Astrocyte (in vitro differentiated cells and primary cell): ENCODE measurements at regions not wholly inside any gene's neighbourhood (a gene's known extent, or its start where the extent isn't known, plus 50 kb on each side); places are given as distances from the start of the nearest gene placed in this dataset.

Experiments used
- DNase-seq: peaks from one replicate; pipeline ENCODE4 v3.0.0-alpha.2; 2010; ENCODE audit warnings: low read depth
- FAIRE-seq: peaks from 2 replicates; lab custom pipeline; 2011; peaks lifted over from hg19 to GRCh38; lab: Jason Lieb, UNC
- H2AFZ ChIP-seq: 2 replicates; pipeline ENCODE4 v1.6.0; 2012; ENCODE audit warnings: low read depth, low read length, inconsistent platforms
- H3K27ac ChIP-seq: 2 replicates; pipeline ENCODE4 v1.5.1; 2011; ENCODE audit warnings: low read depth, low read length, inconsistent platforms
- H3K27me3 ChIP-seq: 2 replicates; pipeline ENCODE4 v1.6.0; 2011; ENCODE audit warnings: low read length, inconsistent platforms; ENCODE audit not compliant: insufficient read depth
- H3K36me3 ChIP-seq: 2 replicates; pipeline ENCODE4 v1.5.1; 2011; ENCODE audit warnings: low read length, inconsistent platforms; ENCODE audit not compliant: insufficient read depth
- H3K4me1 ChIP-seq: 2 replicates; pipeline ENCODE4 v1.5.1; 2011; ENCODE audit warnings: low read length, inconsistent platforms; ENCODE audit not compliant: insufficient read depth
- H3K4me2 ChIP-seq: 2 replicates; pipeline ENCODE4 v1.6.0; 2012; ENCODE audit warnings: low read length, inconsistent platforms
- H3K4me3 ChIP-seq: 2 replicates; pipeline ENCODE4 v1.5.1; 2011; ENCODE audit warnings: low read depth, mild to moderate bottlenecking, low read length, inconsistent platforms; ENCODE audit not compliant: insufficient read depth
- H3K79me2 ChIP-seq: 2 replicates; pipeline ENCODE4 v1.6.0; 2012; ENCODE audit warnings: mild to moderate bottlenecking, low read length, inconsistent platforms; ENCODE audit not compliant: insufficient read depth
- H3K9ac ChIP-seq: 2 replicates; pipeline ENCODE4 v1.6.0; 2012; ENCODE audit warnings: mild to moderate bottlenecking, low read length, inconsistent platforms
- H3K9me3 ChIP-seq: 2 replicates; pipeline ENCODE4 v1.5.1; 2012; ENCODE audit warnings: low read depth, mild to moderate bottlenecking, low read length, inconsistent platforms; ENCODE audit not compliant: insufficient read depth
- H4K20me1 ChIP-seq: 2 replicates; pipeline ENCODE4 v1.6.0; 2012; ENCODE audit warnings: low read length, inconsistent platforms; ENCODE audit not compliant: insufficient read depth
- H3K27ac Mint-ChIP-seq: one replicate; pipeline ENCODE4 v1.8.0; 2021; ENCODE audit warnings: mild to moderate bottlenecking, mixed read lengths; ENCODE audit not compliant: unreplicated experiment
- H3K27me3 Mint-ChIP-seq: one replicate; pipeline ENCODE4 v1.8.0; 2021; ENCODE audit warnings: low read depth, mixed read lengths; ENCODE audit not compliant: unreplicated experiment
- H3K36me3 Mint-ChIP-seq: one replicate; pipeline ENCODE4 v1.8.0; 2021; ENCODE audit warnings: low read depth, mixed read lengths; ENCODE audit not compliant: unreplicated experiment
- H3K4me1 Mint-ChIP-seq: one replicate; pipeline ENCODE4 v1.8.0; 2021; ENCODE audit warnings: low read depth, mixed read lengths; ENCODE audit not compliant: unreplicated experiment
- H3K4me3 Mint-ChIP-seq: one replicate; pipeline ENCODE4 v1.8.0; 2021; ENCODE audit warnings: mild to moderate bottlenecking, moderate library complexity, mixed read lengths; ENCODE audit not compliant: unreplicated experiment
- H3K9me3 Mint-ChIP-seq: one replicate; pipeline ENCODE4 v1.8.0; 2021; ENCODE audit warnings: mild to moderate bottlenecking, mixed read lengths; ENCODE audit not compliant: unreplicated experiment
- EZH2 ChIP-seq: IDR thresholded peaks from 2 replicates; pipeline ENCODE4 v1.6.1; 2012; ENCODE audit warnings: mild to moderate bottlenecking, low read length, inconsistent platforms; ENCODE audit not compliant: insufficient read depth
- TF ChIP-seq, protein P1 (sequence below): IDR thresholded peaks from 2 replicates; pipeline ENCODE4 v1.5.1; 2011; ENCODE audit warnings: low read depth, mild to moderate bottlenecking, inconsistent platforms, low read length, moderate library complexity; ENCODE audit not compliant: insufficient read depth

DNA sequence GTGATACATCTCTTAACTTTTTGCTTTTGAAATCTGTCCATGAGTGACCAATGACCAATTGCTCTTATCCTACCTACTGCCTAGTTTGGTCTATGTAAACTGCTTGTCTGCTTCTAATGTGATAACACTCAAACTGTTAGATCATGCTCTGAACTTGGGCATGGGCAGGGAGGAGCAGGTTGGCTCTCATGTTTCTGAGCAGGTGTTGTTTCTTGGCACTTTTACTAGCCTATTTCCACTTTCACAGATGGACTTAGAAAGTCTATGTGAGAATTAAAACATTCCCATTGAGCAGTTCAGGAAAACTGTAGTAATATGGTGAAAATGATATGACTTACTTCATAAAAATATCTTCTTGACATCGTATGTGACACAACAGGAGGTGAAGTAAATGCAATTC lies 538.4 kb downstream of the HACE1 start:
- Histone ChIP-seq H4K20me1 (no peaks in the 10 kb centered on the region), H3K9me3 (no peaks in the 10 kb centered on the region), H3K4me2 (no peak overlapping the region), H3K4me1 (peaks cover 4% of the 10 kb centered on the region), H3K27me3 (peaks cover 3% of the 10 kb centered on the region), H3K79me2 (no peaks in the 10 kb centered on the region), H3K36me3 (no peaks in the 10 kb centered on the region), H3K4me3 (no peak overlapping the region), H3K9ac (no peak overlapping the region), H2AFZ (no peak overlapping the region), H3K27ac (no peak overlapping the region)
- H3K9me3 Mint-ChIP-seq: no peaks in the 10 kb centered on the region
- TF ChIP-seq EZH2: no peak
- TF ChIP-seq, protein P1, sequence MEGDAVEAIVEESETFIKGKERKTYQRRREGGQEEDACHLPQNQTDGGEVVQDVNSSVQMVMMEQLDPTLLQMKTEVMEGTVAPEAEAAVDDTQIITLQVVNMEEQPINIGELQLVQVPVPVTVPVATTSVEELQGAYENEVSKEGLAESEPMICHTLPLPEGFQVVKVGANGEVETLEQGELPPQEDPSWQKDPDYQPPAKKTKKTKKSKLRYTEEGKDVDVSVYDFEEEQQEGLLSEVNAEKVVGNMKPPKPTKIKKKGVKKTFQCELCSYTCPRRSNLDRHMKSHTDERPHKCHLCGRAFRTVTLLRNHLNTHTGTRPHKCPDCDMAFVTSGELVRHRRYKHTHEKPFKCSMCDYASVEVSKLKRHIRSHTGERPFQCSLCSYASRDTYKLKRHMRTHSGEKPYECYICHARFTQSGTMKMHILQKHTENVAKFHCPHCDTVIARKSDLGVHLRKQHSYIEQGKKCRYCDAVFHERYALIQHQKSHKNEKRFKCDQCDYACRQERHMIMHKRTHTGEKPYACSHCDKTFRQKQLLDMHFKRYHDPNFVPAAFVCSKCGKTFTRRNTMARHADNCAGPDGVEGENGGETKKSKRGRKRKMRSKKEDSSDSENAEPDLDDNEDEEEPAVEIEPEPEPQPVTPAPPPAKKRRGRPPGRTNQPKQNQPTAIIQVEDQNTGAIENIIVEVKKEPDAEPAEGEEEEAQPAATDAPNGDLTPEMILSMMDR: no peak
- no peaks in the 10 kb centered on the region for H3K36me3 Mint-ChIP-seq
- H3K27me3 Mint-ChIP-seq: peaks cover 2% of the 10 kb centered on the region
- DNase-seq (no peak), FAIRE-seq (no peak)
- H3K4me1 Mint-ChIP-seq: peaks cover 7% of the 10 kb centered on the region
- no peak overlapping the region for H3K4me3 Mint-ChIP-seq
- no peak overlapping the region for H3K27ac Mint-ChIP-seq

DNA sequence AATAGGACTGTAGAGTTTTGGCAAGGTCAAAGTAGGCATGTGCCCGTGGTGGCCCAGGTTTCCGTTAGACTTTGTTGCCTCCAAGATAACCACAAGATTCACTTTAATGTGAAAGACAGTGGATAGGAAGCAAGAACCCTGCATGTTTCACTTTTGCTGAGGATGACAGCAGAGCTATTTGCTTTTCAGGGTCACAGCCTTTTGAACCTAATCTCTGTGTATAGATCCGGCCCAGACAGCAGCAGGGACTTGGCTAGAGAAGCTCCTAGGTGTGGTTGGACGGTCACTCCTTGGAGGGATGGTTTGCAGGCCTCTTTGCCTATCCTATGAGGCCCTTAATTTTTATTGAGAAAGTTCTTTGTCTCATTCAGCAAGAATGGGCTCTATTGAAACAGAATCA lies 538.8 kb downstream of the HACE1 start:
- no peak overlapping the region for H2AFZ ChIP-seq
- peaks cover 2% of the 10 kb centered on the region for H3K27me3 Mint-ChIP-seq
- H3K4me3 Mint-ChIP-seq: no peak overlapping the region
- H3K27ac ChIP-seq: no peak overlapping the region
- H3K36me3 ChIP-seq: no peaks in the 10 kb centered on the region
- H3K4me3 ChIP-seq: no peak overlapping the region
- H3K4me2 ChIP-seq: no peak overlapping the region
- H3K79me2 ChIP-seq: no peaks in the 10 kb centered on the region
- no peak overlapping the region for H3K9ac ChIP-seq
- TF ChIP-seq, protein P1: no peak
- no peak for TF ChIP-seq EZH2
- DNase-seq (no peak), FAIRE-seq (no peak)
- H4K20me1 ChIP-seq: no peaks in the 10 kb centered on the region
- H3K4me1 Mint-ChIP-seq: peaks cover 8% of the 10 kb centered on the region
- no peaks in the 10 kb centered on the region for H3K9me3 ChIP-seq
- H3K27ac Mint-ChIP-seq: no peak overlapping the region
- peaks cover 3% of the 10 kb centered on the region for H3K27me3 ChIP-seq
- H3K9me3 Mint-ChIP-seq: no peaks in the 10 kb centered on the region
- peaks cover 2% of the 10 kb centered on the region for H3K4me1 ChIP-seq
- H3K36me3 Mint-ChIP-seq: no peaks in the 10 kb centered on the region

DNA sequence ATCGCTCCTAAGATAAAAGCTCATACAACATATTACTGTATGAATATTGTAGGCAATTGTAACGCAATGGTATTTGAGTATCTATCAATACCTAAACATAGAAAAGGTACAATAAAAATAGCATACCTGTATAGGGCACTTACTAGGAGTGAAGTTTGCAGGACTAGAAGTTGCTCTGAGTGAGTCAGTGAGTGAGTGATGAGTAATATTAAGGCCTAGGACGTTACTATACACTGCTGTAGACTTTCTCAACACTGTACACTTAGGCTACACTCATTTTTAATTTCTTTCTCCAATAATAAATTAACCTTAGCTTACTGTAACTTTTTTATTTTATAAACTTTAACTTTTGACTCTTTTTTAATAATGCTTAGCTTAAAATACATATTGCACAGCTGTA lies 546.9 kb downstream of the HACE1 start:
- H3K36me3 ChIP-seq: no peaks in the 10 kb centered on the region
- Mint-ChIP-seq H3K27me3 (no peaks in the 10 kb centered on the region), H3K27ac (no peak overlapping the region), H3K4me3 (no peak overlapping the region), H3K9me3 (no peaks in the 10 kb centered on the region), H3K4me1 (peaks cover 11% of the 10 kb centered on the region), H3K36me3 (no peaks in the 10 kb centered on the region)
- H3K27me3 ChIP-seq: peaks cover 2% of the 10 kb centered on the region
- H3K4me3 ChIP-seq: no peak overlapping the region
- DNase-seq: no peak
- H2AFZ ChIP-seq: no peak overlapping the region
- H3K9ac ChIP-seq: no peak overlapping the region
- no peaks in the 10 kb centered on the region for H4K20me1 ChIP-seq
- H3K27ac ChIP-seq: no peak overlapping the region
- no peaks in the 10 kb centered on the region for H3K4me1 ChIP-seq
- no peak overlapping the region for H3K4me2 ChIP-seq
- TF ChIP-seq, protein P1: no peak
- TF ChIP-seq EZH2: no peak
- no peaks in the 10 kb centered on the region for H3K9me3 ChIP-seq
- no peaks in the 10 kb centered on the region for H3K79me2 ChIP-seq
- FAIRE-seq: no peak
